GM18499 (cell line): ENCODE measurements at regions not wholly inside any gene's neighbourhood (a gene's known extent, or its start where the extent isn't known, plus 50 kb on each side); places are given as distances from the start of the nearest gene placed in this dataset.

Experiments
- ATAC-seq: cut with Tn5 transposase; IDR thresholded peaks from one replicate; pipeline ENCODE4 v1.9.1; 2021; ENCODE audit warnings: moderate number of reproducible peaks; ENCODE audit not compliant: insufficient read depth, unreplicated experiment

DNA sequence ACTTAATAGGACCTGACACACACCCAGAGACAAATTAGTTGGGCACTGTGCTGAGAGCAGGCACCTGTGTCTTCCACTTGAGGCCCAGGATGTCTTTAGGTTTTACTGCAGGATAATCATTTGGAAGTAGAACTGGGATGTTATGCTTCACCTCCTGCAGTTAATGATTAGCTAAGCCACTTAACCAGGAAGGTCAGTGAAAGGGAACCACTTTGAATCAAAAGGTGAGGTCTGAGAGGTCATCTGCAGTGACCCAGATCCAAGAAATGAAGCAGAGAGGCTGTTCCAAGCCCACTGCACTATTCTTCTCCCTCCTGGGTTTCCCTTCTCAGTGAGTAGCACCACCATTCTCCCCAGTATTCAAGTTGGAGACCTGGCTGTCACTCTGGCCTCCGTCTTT, 110.5 kb downstream of the SNX18 start:
- no peak for ATAC-seq

GRCh38 chr5:54626407-54626806, 108.8 kb downstream of the SNX18 start:
- no peak for ATAC-seq

DNA sequence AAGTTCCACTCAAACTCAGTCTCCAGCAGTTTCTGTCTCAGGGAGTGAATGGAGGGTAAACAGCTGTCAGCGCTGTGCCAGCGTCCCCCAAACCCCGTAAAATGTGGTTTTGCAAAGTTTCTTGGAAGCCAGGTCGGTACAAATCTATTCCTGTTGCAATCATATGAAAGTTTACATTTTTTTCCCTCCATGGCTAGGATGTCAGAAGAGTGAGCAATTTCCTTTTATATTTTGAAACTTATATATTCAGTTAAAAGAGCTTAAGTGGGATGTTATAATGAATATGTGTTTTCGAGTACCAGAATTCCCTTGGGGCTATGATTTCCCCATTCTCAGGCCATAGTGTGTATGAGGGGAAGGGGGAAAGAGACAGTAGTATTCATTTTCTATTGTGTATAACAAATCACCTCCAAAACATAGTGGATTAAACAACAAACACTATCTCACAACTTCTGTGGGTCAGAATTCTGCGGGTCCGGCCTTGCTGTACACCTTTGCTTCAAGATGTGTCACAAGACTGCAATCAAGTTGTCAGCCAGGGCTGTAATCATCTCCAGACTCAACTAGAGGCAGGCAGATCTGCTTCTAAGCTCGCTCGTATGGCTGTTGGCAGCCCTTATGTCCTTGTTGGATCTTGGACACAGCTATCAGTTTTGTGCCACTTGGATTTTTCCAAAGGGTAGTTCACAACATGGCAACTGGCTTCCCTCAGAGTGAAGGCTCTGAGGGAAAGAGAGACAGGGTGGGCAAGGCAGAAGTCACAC, 107.4 kb downstream of the SNX18 start:
- ATAC-seq = no peak

GRCh38 chr5:54621709-54622108, 104.2 kb downstream of the SNX18 start:
- ATAC-seq = no peak

GRCh38 chr5:54621048-54621447, 103.5 kb downstream of the SNX18 start:
- no peak for ATAC-seq

DNA sequence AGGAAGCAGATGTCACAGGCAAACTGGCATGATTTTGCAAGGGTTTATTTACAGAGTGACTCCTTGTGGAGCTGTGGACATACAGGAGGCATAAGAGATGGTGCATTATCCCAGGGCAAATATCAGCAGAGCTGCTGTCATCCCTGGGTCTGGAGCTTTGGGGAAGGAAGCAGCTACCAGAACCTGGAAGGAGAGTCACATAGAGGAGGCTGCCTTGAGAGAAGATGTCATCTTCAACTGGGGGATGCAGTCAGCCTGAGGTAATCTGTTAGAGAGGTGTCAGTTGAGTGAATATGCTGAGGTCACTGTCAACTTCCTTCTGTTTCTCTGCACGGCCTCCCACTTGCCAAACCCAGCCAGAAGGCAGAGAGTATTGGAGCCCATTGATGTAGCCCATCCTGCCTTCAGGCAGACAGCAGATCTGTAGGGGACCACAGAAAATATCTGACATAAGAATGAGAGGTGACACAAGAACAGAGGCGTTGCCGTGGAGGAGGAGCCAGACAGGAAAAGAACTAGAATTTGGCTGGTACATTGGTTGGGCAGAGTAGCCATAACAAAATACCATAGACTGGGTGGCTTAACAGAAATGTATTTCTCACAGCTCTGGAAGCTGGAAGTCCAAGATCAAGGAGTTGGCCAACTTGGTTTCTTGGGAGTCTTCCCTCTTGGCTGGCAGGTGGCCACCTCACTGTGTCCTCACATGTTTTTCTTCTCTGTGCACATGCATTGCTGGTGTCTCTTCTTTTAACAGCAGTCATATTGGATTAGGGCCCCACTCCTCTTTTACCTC, 102.8 kb downstream of the SNX18 start:
- ATAC-seq = no peak

- ATAC-seq = no peak
Observed at GRCh38 chr5:54619731-54620130, 102.2 kb downstream of the SNX18 start.

GRCh38 chr5:54616518-54617220, 99.1 kb downstream of the SNX18 start:
- ATAC-seq = no peak

DNA sequence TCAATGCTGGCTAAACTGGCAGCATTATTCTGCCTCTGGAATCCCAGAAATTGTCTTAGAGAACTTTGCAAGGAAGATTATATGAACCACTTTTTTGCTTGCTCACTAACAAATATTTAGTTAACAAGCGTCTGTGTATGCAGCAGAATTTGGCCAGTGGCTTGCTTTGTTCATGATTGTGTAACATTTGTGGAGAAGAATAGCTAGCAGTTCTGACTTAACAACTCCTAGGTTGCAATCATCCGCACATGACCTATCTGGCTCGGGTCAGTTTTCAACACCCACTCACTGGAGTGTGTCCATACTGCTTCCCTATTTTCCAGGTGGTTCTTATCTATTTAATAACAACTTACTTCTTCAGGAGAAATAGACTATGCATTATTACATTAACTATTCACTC, 98.5 kb downstream of the SNX18 start:
- ATAC-seq = no peak

DNA sequence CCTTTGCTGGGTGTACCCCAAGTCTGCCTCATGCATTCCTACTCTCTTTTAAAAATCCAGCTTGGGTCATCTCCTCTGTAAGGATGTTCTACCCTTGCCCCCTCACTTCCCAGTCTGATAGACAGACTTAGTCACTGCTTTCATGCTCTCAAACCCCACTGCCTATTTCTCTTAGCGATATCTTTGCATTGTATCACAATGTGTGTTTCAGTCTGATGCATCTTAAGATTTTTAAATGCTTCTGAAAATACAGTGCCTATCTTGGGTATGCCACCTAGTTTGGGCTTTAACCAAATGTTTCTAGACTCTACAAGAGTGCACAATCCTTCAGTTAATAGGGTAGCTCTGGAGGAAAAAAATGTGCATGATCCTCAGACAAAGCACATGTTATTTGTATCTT, 97.8 kb downstream of the SNX18 start:
- ATAC-seq = no peak

- ATAC-seq = no peak
Observed at GRCh38 chr5:54612711-54613110, 95.2 kb downstream of the SNX18 start.

DNA sequence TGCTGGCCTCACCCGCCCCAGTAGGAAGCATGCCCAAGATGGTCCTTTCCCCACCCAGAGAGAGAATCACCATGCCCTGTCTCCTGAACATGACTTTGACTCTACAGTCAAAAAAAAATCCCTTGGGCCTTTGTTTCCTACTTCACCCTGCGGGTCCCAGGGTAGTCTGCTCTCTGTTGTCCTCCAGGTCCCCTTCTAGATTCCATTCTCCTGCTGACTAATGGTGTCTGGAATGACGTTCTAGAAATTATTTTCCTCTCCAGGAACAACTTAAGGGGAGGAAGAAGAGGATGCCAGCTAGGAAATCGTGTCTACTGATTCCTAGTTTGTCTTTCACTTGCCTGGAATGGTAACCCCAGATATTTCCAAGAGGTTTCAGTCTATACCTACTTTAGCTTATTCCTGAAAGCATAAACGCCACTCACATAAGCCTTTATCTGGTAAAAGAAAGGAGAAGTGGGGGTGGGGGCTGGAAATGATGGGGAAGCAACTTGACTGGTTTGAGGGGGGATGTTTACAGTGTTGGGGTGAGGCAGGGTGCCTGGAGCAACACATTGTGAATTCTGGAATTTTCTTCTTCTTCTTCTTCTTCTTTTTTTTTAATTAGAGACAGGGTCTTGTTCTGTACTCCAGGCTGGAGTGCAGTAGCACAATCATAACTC, 93.9 kb downstream of the SNX18 start:
- no peak for ATAC-seq

DNA sequence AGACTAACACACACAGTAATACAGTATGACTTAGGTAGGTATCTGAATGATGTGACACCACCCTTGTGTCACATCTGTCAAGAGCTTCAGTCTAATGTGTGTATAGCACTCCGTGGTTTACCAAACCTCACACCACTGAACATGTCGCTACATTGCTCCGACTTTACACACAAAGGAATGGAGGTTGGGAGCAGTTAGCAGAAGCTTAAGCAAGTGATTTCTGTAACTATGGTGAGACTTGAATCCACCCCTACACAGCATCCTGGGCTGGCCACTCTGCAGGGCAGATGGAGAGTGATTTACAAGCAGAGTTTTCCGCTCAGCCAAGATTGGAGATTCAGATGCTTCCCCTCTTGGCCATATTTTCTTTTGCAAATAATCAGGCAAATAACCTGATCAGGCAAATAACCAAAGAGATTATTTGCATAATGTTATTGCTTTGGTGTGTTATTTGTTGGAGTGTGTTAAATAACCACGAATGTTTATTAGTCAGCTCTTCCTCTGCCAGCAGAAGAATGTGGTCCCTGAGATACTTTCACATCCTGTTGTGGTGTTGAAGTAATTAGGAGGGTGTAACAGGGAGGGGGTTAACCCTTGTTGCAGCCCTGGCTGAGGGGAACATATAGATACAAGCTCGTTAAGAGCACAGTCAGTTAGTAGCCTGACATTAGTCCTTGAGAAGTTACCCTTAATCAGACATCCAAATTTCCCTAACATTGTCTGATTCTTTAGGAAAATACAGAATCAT, 92.8 kb downstream of the SNX18 start:
- ATAC-seq = peak; percentile 96

GRCh38 chr5:54608423-54609085, 91.0 kb downstream of the SNX18 start:
- no peak for ATAC-seq

DNA sequence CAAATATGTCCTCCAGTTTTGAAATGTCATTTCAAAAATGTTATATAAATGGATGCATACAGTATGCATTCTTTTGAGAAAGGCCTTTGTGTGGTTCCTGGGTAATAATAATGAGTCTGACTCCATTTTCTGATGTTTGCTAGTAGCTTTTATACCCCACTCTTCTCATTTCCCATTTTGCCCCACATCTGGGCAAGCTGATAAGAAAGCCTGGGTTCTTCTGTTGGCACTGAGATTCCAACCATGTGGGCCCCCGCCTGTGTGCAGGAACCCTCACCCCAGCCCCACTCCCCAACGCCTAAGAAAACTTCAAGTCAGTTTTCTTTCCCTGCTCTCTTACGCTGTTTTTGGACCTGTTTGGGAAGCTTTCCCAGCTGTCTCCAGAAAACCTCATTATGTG, 89.4 kb downstream of the SNX18 start:
- ATAC-seq = no peak

GRCh38 chr5:54603372-54603771, 85.8 kb downstream of the SNX18 start:
- no peak for ATAC-seq

- ATAC-seq = no peak
Observed at GRCh38 chr5:54602475-54602874, 84.9 kb downstream of the SNX18 start.

- ATAC-seq = no peak
Observed at GRCh38 chr5:54601411-54602230, 84.1 kb downstream of the SNX18 start.
